Kidney (tissue), 13 donors: ENCODE measurements at regions not wholly inside any gene's neighbourhood (a gene's known extent, or its start where the extent isn't known, plus 50 kb on each side); places are given as distances from the start of the nearest gene placed in this dataset.

Experiments
- DNase-seq, 5 donors: peaks; one replicate each; pipeline ENCODE4 v3.0.0-alpha.2; 2013 to 2020
- FAIRE-seq: peaks from 2 replicates; lab custom pipeline; 2012; peaks lifted over from hg19 to GRCh38; lab: Jason Lieb, UNC
- H3K27ac ChIP-seq, 2 donors: one replicate each; pipeline ENCODE4 v1.7.0; 2013; ENCODE audit warnings: low read depth in 2 of 2, low read length in 2 of 2, inconsistent platforms in 1 of 2
- H3K27me3 ChIP-seq: one replicate; pipeline ENCODE4 v1.7.1; 2013; ENCODE audit warnings: low read length, inconsistent platforms; ENCODE audit not compliant: control insufficient read depth, insufficient read depth
- H3K36me3 ChIP-seq, 3 donors: one replicate each; pipeline versions ENCODE4 v1.7.0 to v1.7.1; 2013; ENCODE audit warnings: low read length in 3 of 3, control low read depth in 1 of 3, inconsistent platforms in 1 of 3; ENCODE audit not compliant: insufficient read depth in 3 of 3, control insufficient read depth in 2 of 3
- H3K4me1 ChIP-seq, 3 donors: one replicate each; pipeline versions ENCODE4 v1.7.0 to v1.7.1; 2013; ENCODE audit warnings: low read length in 3 of 3, inconsistent platforms in 1 of 3, low read depth in 1 of 3; ENCODE audit not compliant: control insufficient read depth in 2 of 3, insufficient read depth in 2 of 3
- H3K4me3 ChIP-seq, 3 donors: one replicate each; pipeline versions ENCODE4 v1.7.0 to v1.8.1; 2013; ENCODE audit warnings: low read length in 3 of 3, control low read depth in 1 of 3, inconsistent platforms in 1 of 3
- H3K9ac ChIP-seq, 3 donors: one replicate each; pipeline versions ENCODE4 v1.7.0 to v1.7.1; 2013; ENCODE audit warnings: low read length in 3 of 3, control low read depth in 1 of 3, inconsistent platforms in 1 of 3
- H3K9me3 ChIP-seq, 3 donors: one replicate each; pipeline versions ENCODE4 v1.7.0 to v1.7.1; 2013; ENCODE audit warnings: low read length in 3 of 3, control low read depth in 1 of 3, inconsistent platforms in 1 of 3; ENCODE audit not compliant: control insufficient read depth in 2 of 3, insufficient read depth in 1 of 3
- intact Hi-C: fragments of 100-400 bp; cut with DNase I; formaldehyde crosslinking; loops from one replicate; pipeline ENCODE4 v1.11.1; 2022
- TF ChIP-seq, protein P1 (sequence below): IDR thresholded peaks from 3 replicates; pipeline ENCODE4 v1.5.1; 2012; ENCODE audit warnings: mild to moderate bottlenecking, moderate library complexity, borderline replicate concordance; ENCODE audit not compliant: insufficient read depth; ENCODE audit errors: extremely low read depth
- donor health status: control.
- donor health status: control.
- donor health status: control.
- donor health status: control.
- donor health status: control.
- donor health status: DM: yes; HTN: yes; CAD: no.
- donor health status: Normal renal cell carcinoma (clear cell type).

DNA sequence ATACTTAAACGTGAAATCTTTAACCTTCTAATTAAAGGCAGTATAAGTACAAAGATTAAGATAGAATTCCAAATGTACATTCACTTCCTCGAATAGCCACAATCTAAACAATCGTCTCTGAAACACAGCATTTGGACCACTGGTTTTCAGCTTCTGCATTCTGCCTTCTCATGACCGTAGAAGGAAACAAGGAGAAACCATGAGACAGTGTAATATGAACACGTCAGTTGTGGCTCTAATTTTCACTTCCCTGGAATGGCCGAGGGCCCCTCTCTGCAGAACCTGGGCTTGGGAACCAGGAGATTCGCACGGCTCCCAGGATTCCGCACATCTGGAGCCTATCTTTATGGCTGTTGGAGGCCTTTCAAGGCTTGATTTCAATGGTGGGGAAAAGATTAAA, 189.3 kb downstream of the KLF6 start:
- no peaks in the 10 kb centered on the region for H3K4me1 ChIP-seq
- H3K27me3 ChIP-seq, result no peaks in the 10 kb centered on the region
- no peak overlapping the region for H3K27ac ChIP-seq
- H3K9me3 ChIP-seq, result no peaks in the 10 kb centered on the region
- no peaks in the 10 kb centered on the region for H3K36me3 ChIP-seq
- H3K4me3 ChIP-seq, result no peak overlapping the region
- DNase-seq, result no peak
- intact Hi-C loops, result no loop called here
- H3K9ac ChIP-seq, result no peak overlapping the region
- FAIRE-seq, result no peak
- TF ChIP-seq, protein P1, sequence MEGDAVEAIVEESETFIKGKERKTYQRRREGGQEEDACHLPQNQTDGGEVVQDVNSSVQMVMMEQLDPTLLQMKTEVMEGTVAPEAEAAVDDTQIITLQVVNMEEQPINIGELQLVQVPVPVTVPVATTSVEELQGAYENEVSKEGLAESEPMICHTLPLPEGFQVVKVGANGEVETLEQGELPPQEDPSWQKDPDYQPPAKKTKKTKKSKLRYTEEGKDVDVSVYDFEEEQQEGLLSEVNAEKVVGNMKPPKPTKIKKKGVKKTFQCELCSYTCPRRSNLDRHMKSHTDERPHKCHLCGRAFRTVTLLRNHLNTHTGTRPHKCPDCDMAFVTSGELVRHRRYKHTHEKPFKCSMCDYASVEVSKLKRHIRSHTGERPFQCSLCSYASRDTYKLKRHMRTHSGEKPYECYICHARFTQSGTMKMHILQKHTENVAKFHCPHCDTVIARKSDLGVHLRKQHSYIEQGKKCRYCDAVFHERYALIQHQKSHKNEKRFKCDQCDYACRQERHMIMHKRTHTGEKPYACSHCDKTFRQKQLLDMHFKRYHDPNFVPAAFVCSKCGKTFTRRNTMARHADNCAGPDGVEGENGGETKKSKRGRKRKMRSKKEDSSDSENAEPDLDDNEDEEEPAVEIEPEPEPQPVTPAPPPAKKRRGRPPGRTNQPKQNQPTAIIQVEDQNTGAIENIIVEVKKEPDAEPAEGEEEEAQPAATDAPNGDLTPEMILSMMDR, result no peak

DNA sequence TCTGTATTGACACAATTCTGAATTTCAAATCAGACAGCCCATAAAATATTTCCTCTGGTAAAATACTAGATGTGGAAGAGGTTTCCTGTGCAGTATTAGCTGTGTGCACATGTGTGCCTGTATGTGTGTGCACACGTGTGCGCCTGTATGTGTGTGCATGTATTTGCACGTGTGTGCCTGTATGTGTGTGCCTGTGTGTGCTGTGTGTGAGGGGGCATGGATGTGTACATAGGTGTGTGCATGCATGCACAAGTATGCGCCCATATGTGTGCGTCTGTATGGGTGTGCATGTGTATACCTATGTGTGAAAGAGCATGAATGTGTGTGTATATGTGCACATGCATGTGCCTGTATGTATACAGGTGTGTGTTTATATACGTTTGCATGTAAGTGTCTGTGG, 191.4 kb downstream of the KLF6 start:
- intact Hi-C loops, result no loop called here
- Histone ChIP-seq H3K9ac (no peak overlapping the region), H3K27me3 (no peaks in the 10 kb centered on the region), H3K4me1 (no peaks in the 10 kb centered on the region), H3K36me3 (no peaks in the 10 kb centered on the region), H3K4me3 (no peak overlapping the region), H3K27ac (no peak overlapping the region), H3K9me3 (no peaks in the 10 kb centered on the region)
- FAIRE-seq (no peak), DNase-seq (no peak)
- TF ChIP-seq, protein P1, result no peak

DNA sequence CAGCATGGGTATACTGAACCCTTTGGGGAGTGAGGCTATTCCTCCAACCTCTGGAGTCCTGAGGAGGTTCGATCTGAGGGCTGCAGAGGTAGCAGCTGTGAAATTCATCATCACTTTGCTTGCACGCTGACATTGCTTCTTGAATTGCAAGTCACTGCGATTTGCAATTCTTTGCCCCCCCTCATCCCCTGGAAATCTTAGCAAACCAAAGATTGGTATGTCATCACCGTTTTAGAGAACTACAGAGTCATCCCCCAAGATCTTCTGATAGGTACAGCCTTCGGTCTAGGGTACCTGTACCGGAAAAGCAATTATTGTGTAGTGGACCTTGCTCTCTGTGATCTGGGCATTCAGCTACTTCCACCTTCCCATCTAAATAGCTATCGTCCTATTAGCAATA, 192.6 kb downstream of the KLF6 start:
- H3K27ac ChIP-seq, result no peak overlapping the region
- FAIRE-seq, result no peak

DNA sequence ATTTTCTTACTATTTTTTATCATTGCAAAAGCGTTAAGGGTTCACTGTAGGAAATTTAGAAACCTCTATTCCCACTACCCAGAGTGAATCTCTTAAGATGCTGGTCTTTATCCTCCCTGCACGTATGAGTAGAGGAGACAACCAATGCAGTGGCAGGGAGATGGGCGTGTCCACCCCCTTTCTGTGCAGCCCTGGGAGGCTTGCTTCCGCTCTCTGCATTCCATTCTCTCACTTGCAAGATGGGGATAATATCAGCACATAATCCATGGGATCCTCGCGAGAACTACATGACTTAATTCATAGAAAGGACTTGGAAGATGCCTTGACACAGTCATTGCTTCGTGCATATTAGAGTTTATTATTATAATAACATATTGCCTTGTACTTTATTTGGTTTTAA, 196.2 kb downstream of the KLF6 start:
- Histone ChIP-seq H3K9me3 (no peaks in the 10 kb centered on the region), H3K4me3 (no peak overlapping the region), H3K9ac (no peak overlapping the region), H3K27me3 (no peaks in the 10 kb centered on the region), H3K36me3 (no peaks in the 10 kb centered on the region), H3K27ac (no peak overlapping the region), H3K4me1 (no peaks in the 10 kb centered on the region)
- intact Hi-C loops, result no loop called here
- TF ChIP-seq, protein P1, result no peak
- no peak for FAIRE-seq
- DNase-seq, result no peak

More for the DNA sequence above, 192.6 kb downstream of the KLF6 start:
- TF ChIP-seq, protein P1, result no peak
- Histone ChIP-seq H3K4me3 (no peak overlapping the region), H3K9ac (no peak overlapping the region), H3K27me3 (no peaks in the 10 kb centered on the region), H3K36me3 (no peaks in the 10 kb centered on the region), H3K4me1 (no peaks in the 10 kb centered on the region), H3K9me3 (no peaks in the 10 kb centered on the region)
- intact Hi-C loops, result no loop called here
- DNase-seq, result no peak
